HG03354 (cell line): ENCODE measurements at regions not wholly inside any gene's neighbourhood (a gene's known extent, or its start where the extent isn't known, plus 50 kb on each side); places are given as distances from the start of the nearest gene placed in this dataset.
"Not testable (repeated sequence)": the region's sequence is repeated elsewhere in the genome, so short reads cannot be mapped to it uniquely, and the experiment has no call there.

Experiments used
- ATAC-seq: cut with Tn5 transposase; IDR thresholded peaks from one replicate; pipeline ENCODE4 v1.9.1; 2021; ENCODE audit warnings: mild to moderate bottlenecking; ENCODE audit not compliant: unreplicated experiment, poor library complexity, severe bottlenecking

GRCh38 chr14:23828001-23828400 lies 125.6 kb upstream of the DHRS4 start:
- no peak for ATAC-seq

GRCh38 chr14:23828616-23829015 lies 125.0 kb upstream of the DHRS4 start:
- no peak for ATAC-seq

GRCh38 chr14:23829736-23830471 lies 123.7 kb upstream of the DHRS4 start:
- no peak for ATAC-seq

GRCh38 chr14:23831596-23831995 lies 122.0 kb upstream of the DHRS4 start:
- ATAC-seq = no peak

- no peak for ATAC-seq
Observed at GRCh38 chr14:23861666-23862065, 91.9 kb upstream of the DHRS4 start.

- no peak for ATAC-seq
Observed at GRCh38 chr14:23862513-23862912, 91.1 kb upstream of the DHRS4 start.

GRCh38 chr14:23863836-23864235 lies 89.7 kb upstream of the DHRS4 start:
- ATAC-seq = no peak

- ATAC-seq = no peak
Observed at GRCh38 chr14:23864259-23864658, 89.3 kb upstream of the DHRS4 start.

GRCh38 chr14:23864861-23865260 lies 88.7 kb upstream of the DHRS4 start:
- no peak for ATAC-seq

GRCh38 chr14:23865502-23865901 lies 88.1 kb upstream of the DHRS4 start:
- no peak for ATAC-seq

GRCh38 chr14:23866269-23866668 lies 87.3 kb upstream of the DHRS4 start:
- no peak for ATAC-seq

- ATAC-seq = no peak
Observed at GRCh38 chr14:23869078-23869719, 84.4 kb upstream of the DHRS4 start.

- no peak for ATAC-seq
Observed at GRCh38 chr14:23876160-23876750, 77.3 kb upstream of the DHRS4 start.

- peak; percentile 38 for ATAC-seq
Observed at GRCh38 chr14:23877111-23877510, 76.5 kb upstream of the DHRS4 start.

GRCh38 chr14:23877538-23878180 lies 75.9 kb upstream of the DHRS4 start:
- ATAC-seq = peak; percentile 51

GRCh38 chr14:23881282-23881681 lies 72.3 kb upstream of the DHRS4 start:
- ATAC-seq = no peak

GRCh38 chr14:23883684-23884540 lies 69.7 kb upstream of the DHRS4 start:
- ATAC-seq = no peak

GRCh38 chr14:23884541-23884904 lies 69.0 kb upstream of the DHRS4 start:
- no peak for ATAC-seq

- ATAC-seq = no peak
Observed at GRCh38 chr14:23887536-23887935, 66.0 kb upstream of the DHRS4 start.

GRCh38 chr14:23891717-23892116 lies 61.9 kb upstream of the DHRS4 start:
- not testable (repeated sequence) for ATAC-seq
